H1 (cell line): ENCODE measurements at regions not wholly inside any gene's neighbourhood (a gene's known extent, or its start where the extent isn't known, plus 50 kb on each side); places are given as distances from the start of the nearest gene placed in this dataset.

Experiments
- CTCF ChIA-PET: fragments of 300-600 bp; sonication (Branson Sonifier 250); formaldehyde crosslinking; loops from one replicate; lab custom pipeline; 2021; ENCODE audit not compliant: partially characterized antibody; lab: Charles Lee
- POLR2A ChIA-PET: fragments of 300-600 bp; sonication (Branson Sonifier 250); formaldehyde crosslinking; loops from one replicate; lab custom pipeline; 2021; ENCODE audit warnings: inconsistent platforms; ENCODE audit not compliant: partially characterized antibody; lab: Charles Lee
- DNase-seq, 2 experiments: peaks; one replicate each; pipeline versions ENCODE4 v3.0.0 to v3.0.0-alpha.2; 2010 to 2022; ENCODE audit warnings: low spot score in 2 of 2, low read depth in 1 of 2, mixed read lengths in 1 of 2
- FAIRE-seq: peaks from 2 replicates; lab custom pipeline; 2011; peaks lifted over from hg19 to GRCh38; lab: Jason Lieb, UNC
- H2AFZ ChIP-seq: 2 replicates; pipeline ENCODE4 v1.8.1; 2012; ENCODE audit warnings: low read length, inconsistent platforms
- H2AK5ac ChIP-seq: 2 replicates; pipeline ENCODE4 v1.6.1; 2013; ENCODE audit warnings: low read depth, low read length
- H2BK120ac ChIP-seq: replicated peaks from 2 replicates; pipeline ENCODE3; 2013; ENCODE audit warnings: low read depth, low read length, inconsistent platforms
- H2BK12ac ChIP-seq: 2 replicates; pipeline ENCODE4 v1.6.1; 2013; ENCODE audit warnings: low read depth, low read length
- H2BK15ac ChIP-seq: 2 replicates; pipeline ENCODE4 v1.6.1; 2013; ENCODE audit warnings: low read length
- H2BK20ac ChIP-seq: 2 replicates; pipeline ENCODE4 v1.6.1; 2013; ENCODE audit warnings: low read length
- H2BK5ac ChIP-seq: 2 replicates; pipeline ENCODE4 v1.6.1; 2013; ENCODE audit warnings: low read depth, low read length
- H3K14ac ChIP-seq: 2 replicates; pipeline ENCODE4 v1.6.1; 2013; ENCODE audit warnings: inconsistent platforms; ENCODE audit not compliant: insufficient read length
- H3K18ac ChIP-seq: 2 replicates; pipeline ENCODE4 v1.6.1; 2013; ENCODE audit warnings: low read length; ENCODE audit errors: extremely low read depth
- H3K23ac ChIP-seq: 2 replicates; pipeline ENCODE4 v1.6.1; 2013; ENCODE audit warnings: inconsistent platforms; ENCODE audit not compliant: insufficient read length
- H3K23me2 ChIP-seq: 2 replicates; pipeline ENCODE4 v1.6.1; 2013; ENCODE audit warnings: low read depth, low read length
- H3K27ac ChIP-seq: 2 replicates; pipeline ENCODE4 v1.6.1; 2011; ENCODE audit warnings: low read depth, low read length, inconsistent platforms
- H3K27me3 ChIP-seq, 4 experiments: replicated peaks in 1 of 4; 1 replicate in 1 of 4; 2 replicates in 3 of 4; pipeline versions ENCODE4 v1.6.1 to v1.8.1; 2011 to 2013; ENCODE audit warnings: low read length in 3 of 4, mild to moderate bottlenecking in 3 of 4, inconsistent platforms in 2 of 4, mixed read lengths in 2 of 4, moderate library complexity in 1 of 4; ENCODE audit not compliant: control insufficient read depth in 3 of 4, insufficient read depth in 3 of 4; ENCODE audit errors: extremely low read depth in 1 of 4
- H3K36me3 ChIP-seq, 4 experiments: 2 replicates each; pipeline versions ENCODE4 v1.6.1 to v1.8.1; 2011 to 2013; ENCODE audit warnings: mild to moderate bottlenecking in 4 of 4, low read length in 3 of 4, moderate library complexity in 2 of 4, control low read depth in 1 of 4, inconsistent platforms in 1 of 4; ENCODE audit not compliant: insufficient read depth in 4 of 4, control insufficient read depth in 2 of 4
- H3K4ac ChIP-seq: replicated peaks from 2 replicates; pipeline ENCODE3; 2013; ENCODE audit warnings: low read length, low read depth, mixed read lengths, inconsistent platforms; ENCODE audit not compliant: insufficient read length
- H3K4me1 ChIP-seq, 4 experiments: replicated peaks in 1 of 4; 1 replicate in 1 of 4; 2 replicates in 3 of 4; pipeline versions ENCODE4 v1.6.1 to v1.8.1; 2011 to 2013; ENCODE audit warnings: low read length in 3 of 4, inconsistent platforms in 2 of 4, mixed read lengths in 1 of 4; ENCODE audit not compliant: insufficient read depth in 4 of 4, control insufficient read depth in 3 of 4
- H3K4me2 ChIP-seq, 2 experiments: 2 replicates each; pipeline versions ENCODE4 v1.6.1 to v1.8.1; 2011 to 2013; ENCODE audit warnings: low read depth in 2 of 2, low read length in 2 of 2, control low read depth in 1 of 2, inconsistent platforms in 1 of 2, mild to moderate bottlenecking in 1 of 2; ENCODE audit not compliant: insufficient read depth in 1 of 2
- H3K4me3 ChIP-seq, 4 experiments: fragments of 200-600, 300-600 bp in 1 of 4; sonication (generic), shearing (Covaris generic), sonication (Bioruptor Twin) in 1 of 4; 2 replicates each; pipeline versions ENCODE4 v1.5.1 to v1.8.1; 2011 to 2016; ENCODE audit warnings: low read length in 4 of 4, low read depth in 3 of 4, control low read depth in 2 of 4, inconsistent platforms in 2 of 4, mild to moderate bottlenecking in 2 of 4, mixed read lengths in 1 of 4, moderate library complexity in 1 of 4; ENCODE audit not compliant: insufficient read depth in 2 of 4; ENCODE audit errors: extremely low read depth in 1 of 4
- H3K56ac ChIP-seq: replicated peaks from 2 replicates; pipeline ENCODE3; 2013; ENCODE audit warnings: low read depth, mild to moderate bottlenecking, mixed read lengths, low read length, inconsistent platforms; ENCODE audit not compliant: insufficient read length
- H3K79me1 ChIP-seq: 2 replicates; pipeline ENCODE4 v1.6.1; 2013; ENCODE audit warnings: low read depth, low read length, control low read depth
- H3K79me2 ChIP-seq, 2 experiments: 2 replicates each; pipeline versions ENCODE4 v1.6.1 to v1.8.1; 2012 to 2013; ENCODE audit warnings: low read length in 2 of 2, mild to moderate bottlenecking in 2 of 2, inconsistent platforms in 1 of 2; ENCODE audit not compliant: insufficient read depth in 2 of 2, control insufficient read depth in 1 of 2
- H3K9ac ChIP-seq, 4 experiments: replicated peaks in 1 of 4; 1 replicate in 1 of 4; 2 replicates in 3 of 4; pipeline versions ENCODE4 v1.6.1 to v1.8.1; 2011 to 2013; ENCODE audit warnings: low read depth in 3 of 4, low read length in 3 of 4, control low read depth in 2 of 4, mild to moderate bottlenecking in 2 of 4, moderate library complexity in 2 of 4, inconsistent platforms in 1 of 4; ENCODE audit errors: extremely low read depth in 1 of 4
- H3K9me3 ChIP-seq, 2 experiments: 2 replicates each; pipeline versions ENCODE4 v1.6.1 to v1.8.1; 2012 to 2013; ENCODE audit warnings: mild to moderate bottlenecking in 2 of 2, moderate library complexity in 2 of 2, control low read depth in 1 of 2, inconsistent platforms in 1 of 2, low read depth in 1 of 2, low read length in 1 of 2, mixed read lengths in 1 of 2; ENCODE audit not compliant: insufficient read depth in 2 of 2
- H4K20me1 ChIP-seq, 2 experiments: replicated peaks in 1 of 2; 2 replicates each; pipeline versions ENCODE3 to v1.8.1; 2011 to 2013; ENCODE audit warnings: inconsistent platforms in 2 of 2, low read length in 2 of 2, mild to moderate bottlenecking in 1 of 2; ENCODE audit not compliant: insufficient read depth in 2 of 2, control insufficient read depth in 1 of 2
- H4K5ac ChIP-seq: 2 replicates; pipeline ENCODE4 v1.6.1; 2013; ENCODE audit warnings: low read length, low read depth, mixed read lengths, inconsistent platforms; ENCODE audit not compliant: insufficient read length
- H4K8ac ChIP-seq: 2 replicates; pipeline ENCODE4 v1.8.0; 2013; ENCODE audit warnings: mild to moderate bottlenecking, moderate library complexity, low read length, inconsistent platforms; ENCODE audit not compliant: insufficient read depth; ENCODE audit errors: extremely low read depth
- H4K91ac ChIP-seq: replicated peaks from 2 replicates; pipeline ENCODE3; 2013; ENCODE audit warnings: low read length, mixed read lengths, inconsistent platforms; ENCODE audit not compliant: insufficient read length
- ASH2L ChIP-seq: fragments of 200-600, 300-600 bp; sonication (generic); IDR thresholded peaks from one replicate; pipeline ENCODE4 v1.7.1; 2017; ENCODE audit warnings: low read length
- CHD1 ChIP-seq: IDR thresholded peaks from 2 replicates; pipeline ENCODE4 v1.6.1; 2012; ENCODE audit warnings: low read depth, low read length, improper control_type of control experiment
- CHD2 ChIP-seq: IDR thresholded peaks from 2 replicates; pipeline ENCODE4 v1.6.1; 2012; ENCODE audit warnings: low read length, improper control_type of control experiment
- MAFK ChIP-seq: IDR thresholded peaks from 2 replicates; pipeline ENCODE4 v1.6.1; 2012; ENCODE audit warnings: low read depth, mild to moderate bottlenecking, improper control_type of control experiment, low read length
- MAX ChIP-seq: IDR thresholded peaks from 2 replicates; pipeline ENCODE4 v1.6.1; 2012; ENCODE audit warnings: inconsistent platforms
- RFX5 ChIP-seq: IDR thresholded peaks from 2 replicates; pipeline ENCODE4 v1.6.1; 2011; ENCODE audit warnings: low read depth, low read length, improper control_type of control experiment, borderline replicate concordance
- SIX5 ChIP-seq: IDR thresholded peaks from 2 replicates; pipeline ENCODE4 v1.6.1; 2011; ENCODE audit warnings: mild to moderate bottlenecking, low read depth, low read length
- SP4 ChIP-seq: IDR thresholded peaks from 2 replicates; pipeline ENCODE4 v1.6.1; 2012; ENCODE audit warnings: low read length, inconsistent platforms

GRCh38 chr4:136414981-136415380, 1117.3 kb downstream of the PCDH18 start:
- H3K56ac ChIP-seq = no peak overlapping the region
- H3K18ac ChIP-seq = no peak overlapping the region
- no peak overlapping the region for H4K5ac ChIP-seq
- H3K36me3 ChIP-seq = no peaks in the 10 kb centered on the region
- no peak overlapping the region for H2AK5ac ChIP-seq
- H3K79me2 ChIP-seq = no peaks in the 10 kb centered on the region
- no peak overlapping the region for H3K4ac ChIP-seq
- H3K79me1 ChIP-seq = no peaks in the 10 kb centered on the region
- H3K23me2 ChIP-seq = no peaks in the 10 kb centered on the region
- no peak overlapping the region for H3K23ac ChIP-seq
- no peak overlapping the region for H3K4me2 ChIP-seq
- H4K8ac ChIP-seq = no peak overlapping the region
- H3K27ac ChIP-seq = no peak overlapping the region
- H3K9ac ChIP-seq = no peak overlapping the region
- no peak overlapping the region for H2BK5ac ChIP-seq
- TF ChIP-seq MAFK = no peak
- no peak for TF ChIP-seq CHD1
- TF ChIP-seq SIX5 = no peak
- no peak for TF ChIP-seq MAX
- no peak for TF ChIP-seq SP4
- TF ChIP-seq ASH2L = no peak
- no peak for TF ChIP-seq RFX5
- TF ChIP-seq CHD2 = no peak
- FAIRE-seq (no peak), DNase-seq (no peak)
- ChIA-PET POLR2A (no interaction called here), CTCF (no interaction called here)
- H4K91ac ChIP-seq = no peak overlapping the region
- no peaks in the 10 kb centered on the region for H3K4me1 ChIP-seq
- no peak overlapping the region for H3K14ac ChIP-seq
- no peak overlapping the region for H3K4me3 ChIP-seq
- no peak overlapping the region for H2BK20ac ChIP-seq
- H4K20me1 ChIP-seq = no peaks in the 10 kb centered on the region
- H2BK15ac ChIP-seq = no peak overlapping the region
- no peaks in the 10 kb centered on the region for H3K27me3 ChIP-seq
- no peak overlapping the region for H2BK120ac ChIP-seq
- no peak overlapping the region for H2BK12ac ChIP-seq
- no peaks in the 10 kb centered on the region for H3K9me3 ChIP-seq
- H2AFZ ChIP-seq = no peak overlapping the region; the same call in 1 of the 2 replicates
